ENCODE measurements at regions not wholly inside any gene's neighbourhood (a gene's known extent, or its start where the extent isn't known, plus 50 kb on each side); places are given as distances from the start of the nearest gene placed in this dataset.

GRCh38 chr2:142426064-142426463 is 295.2 kb upstream of the LRP1B start:
- no peak for DNase-seq
- Histone ChIP-seq H3K9me3 (peaks cover 0 to 6% (median 0%) of the 10 kb centered on the region in 8 donors), H3K27me3 (replicated peaks in 1 of 7) (no peaks in the 10 kb centered on the region), H3K4me3 (no peak overlapping the region), H3K36me3 (no peaks in the 10 kb centered on the region), H3K27ac (no peak overlapping the region), H3K4me1 (no peaks in the 10 kb centered on the region)
- intact Hi-C loops (cut with DNase I; ENCODE audit: low total_unique reads) = no loop called here
- TF ChIP-seq POLR2AphosphoS5 (IDR thresholded peaks at IDR 0.05) = no peak
- no peak for TF ChIP-seq CTCF (IDR thresholded peaks at IDR 0.05 in 8 of 11, conservative IDR thresholded peaks at IDR 0.05 in 3 of 11)
- no peak for TF ChIP-seq POLR2A (IDR thresholded peaks at IDR 0.05)
- 83 to 89% (median 87%) methylated on average over 5 of the region's 5 CpGs for WGBS, 5 donors

GRCh38 chr2:142425551-142425950 is 294.7 kb upstream of the LRP1B start:
- Histone ChIP-seq H3K4me1 (no peaks in the 10 kb centered on the region), H3K36me3 (no peaks in the 10 kb centered on the region), H3K27ac (no peak overlapping the region), H3K4me3 (no peak overlapping the region), H3K9me3 (peaks cover 0 to 6% (median 0%) of the 10 kb centered on the region in 8 donors), H3K27me3 (replicated peaks in 1 of 7) (no peaks in the 10 kb centered on the region)
- no peak for DNase-seq
- TF ChIP-seq CTCF (IDR thresholded peaks at IDR 0.05 in 8 of 11, conservative IDR thresholded peaks at IDR 0.05 in 3 of 11) (no peak), POLR2A (IDR thresholded peaks at IDR 0.05) (no peak), POLR2AphosphoS5 (IDR thresholded peaks at IDR 0.05) (no peak)
- 58 to 76% (median 64%) methylated on average over 3 of the region's 3 CpGs for WGBS, 5 donors
- intact Hi-C loops (cut with DNase I; ENCODE audit: low total_unique reads) = no loop called here

GRCh38 chr2:142423603-142424002 is 292.8 kb upstream of the LRP1B start:
- intact Hi-C loops (cut with DNase I; ENCODE audit: low total_unique reads) = no loop called here

GRCh38 chr2:142422769-142423168 is 292.0 kb upstream of the LRP1B start:
- Histone ChIP-seq H3K36me3 (no peaks in the 10 kb centered on the region), H3K27me3 (replicated peaks in 1 of 7) (no peaks in the 10 kb centered on the region), H3K9me3 (no peaks in the 10 kb centered on the region), H3K27ac (no peak overlapping the region), H3K4me1 (no peaks in the 10 kb centered on the region), H3K4me3 (no peak overlapping the region)
- DNase-seq = no peak
- no peak for TF ChIP-seq CTCF (IDR thresholded peaks at IDR 0.05 in 8 of 11, conservative IDR thresholded peaks at IDR 0.05 in 3 of 11)
- TF ChIP-seq POLR2A (IDR thresholded peaks at IDR 0.05) = no peak
- no peak for TF ChIP-seq POLR2AphosphoS5 (IDR thresholded peaks at IDR 0.05)
- WGBS, 5 donors = 65 to 77% (median 73%) methylated on average over 2 of the region's 2 CpGs
- intact Hi-C loops (cut with DNase I; ENCODE audit: low total_unique reads) = no loop called here

More at GRCh38 chr2:142423603-142424002, 292.8 kb upstream of the LRP1B start:
- 59 to 77% (median 70%) methylated on average over 1 of the region's 1 CpG for WGBS, 5 donors
- no peak for TF ChIP-seq CTCF (IDR thresholded peaks at IDR 0.05 in 8 of 11, conservative IDR thresholded peaks at IDR 0.05 in 3 of 11)
- no peak for TF ChIP-seq POLR2AphosphoS5 (IDR thresholded peaks at IDR 0.05)
- no peak for TF ChIP-seq POLR2A (IDR thresholded peaks at IDR 0.05)
- H3K4me1 ChIP-seq = no peaks in the 10 kb centered on the region
- DNase-seq = no peak
- no peak overlapping the region for H3K27ac ChIP-seq
- no peak overlapping the region for H3K4me3 ChIP-seq
- H3K27me3 ChIP-seq (replicated peaks in 1 of 7) = no peaks in the 10 kb centered on the region
- no peaks in the 10 kb centered on the region for H3K36me3 ChIP-seq
- no peaks in the 10 kb centered on the region for H3K9me3 ChIP-seq
